GM21717 (cell line): ENCODE measurements at regions not wholly inside any gene's neighbourhood (a gene's known extent, or its start where the extent isn't known, plus 50 kb on each side); places are given as distances from the start of the nearest gene placed in this dataset.
"Not testable (repeated sequence)": the region's sequence is repeated elsewhere in the genome, so short reads cannot be mapped to it uniquely, and the experiment has no call there.

Experiments used
- ATAC-seq: cut with Tn5 transposase; IDR thresholded peaks from one replicate; pipeline ENCODE4 v1.9.1; 2021; ENCODE audit warnings: mild to moderate bottlenecking, moderate library complexity; ENCODE audit not compliant: unreplicated experiment

GRCh38 chr15:20022349-20022748, 519.3 kb downstream of the GOLGA6L6 start:
- not testable (repeated sequence) for ATAC-seq

GRCh38 chr15:20021351-20021750, 520.2 kb downstream of the GOLGA6L6 start:
- ATAC-seq: not testable (repeated sequence)

GRCh38 chr15:20020588-20020987, 521.0 kb downstream of the GOLGA6L6 start:
- ATAC-seq: not testable (repeated sequence)

- not testable (repeated sequence) for ATAC-seq
Observed at GRCh38 chr15:20019758-20020157, 521.8 kb downstream of the GOLGA6L6 start.

GRCh38 chr15:20017581-20017980, 524.0 kb downstream of the GOLGA6L6 start:
- ATAC-seq: not testable (repeated sequence)

GRCh38 chr15:20016941-20017340, 524.7 kb downstream of the GOLGA6L6 start:
- not testable (repeated sequence) for ATAC-seq

GRCh38 chr15:20012837-20013236, 528.8 kb downstream of the GOLGA6L6 start:
- not testable (repeated sequence) for ATAC-seq

GRCh38 chr15:20010759-20011158, 530.8 kb downstream of the GOLGA6L6 start:
- not testable (repeated sequence) for ATAC-seq

- not testable (repeated sequence) for ATAC-seq
Observed at GRCh38 chr15:20009619-20010018, 532.0 kb downstream of the GOLGA6L6 start.

- not testable (repeated sequence) for ATAC-seq
Observed at GRCh38 chr15:20007338-20007737, 534.3 kb downstream of the GOLGA6L6 start.

- not testable (repeated sequence) for ATAC-seq
Observed at GRCh38 chr15:20003471-20003870, 538.1 kb downstream of the GOLGA6L6 start.

- ATAC-seq: not testable (repeated sequence)
Observed at GRCh38 chr15:20002560-20002959, 539.0 kb downstream of the GOLGA6L6 start.

- ATAC-seq: not testable (repeated sequence)
Observed at GRCh38 chr15:19996574-19997194, 544.9 kb downstream of the GOLGA6L6 start.

GRCh38 chr15:19995296-19995695, 546.3 kb downstream of the GOLGA6L6 start:
- not testable (repeated sequence) for ATAC-seq

- no peak for ATAC-seq
Observed at GRCh38 chr15:19992428-19992827, 549.2 kb downstream of the GOLGA6L6 start.

GRCh38 chr15:19988094-19988660, 553.4 kb downstream of the GOLGA6L6 start:
- no peak for ATAC-seq

- ATAC-seq: no peak
Observed at GRCh38 chr15:19987389-19988048, 554.1 kb downstream of the GOLGA6L6 start.

GRCh38 chr15:19984101-19984500, 557.5 kb downstream of the GOLGA6L6 start:
- ATAC-seq: no peak

GRCh38 chr15:19974998-19975397, 566.6 kb downstream of the GOLGA6L6 start:
- no peak for ATAC-seq

- ATAC-seq: no peak
Observed at GRCh38 chr15:19973718-19974117, 567.9 kb downstream of the GOLGA6L6 start.

GRCh38 chr15:19972582-19972981, 569.0 kb downstream of the GOLGA6L6 start:
- ATAC-seq: not testable (repeated sequence)

GRCh38 chr15:19965574-19965973, 576.0 kb downstream of the GOLGA6L6 start:
- ATAC-seq: not testable (repeated sequence)
